Neural cell (in vitro differentiated cells): ENCODE measurements at regions not wholly inside any gene's neighbourhood (a gene's known extent, or its start where the extent isn't known, plus 50 kb on each side); places are given as distances from the start of the nearest gene placed in this dataset.

ENCODE experiments used
- EZH2 ChIP-seq: fragments of 200-600, 300-800 bp; shearing (Covaris generic), sonication (generic); IDR thresholded peaks from 2 replicates; pipeline ENCODE4 v1.6.1; 2014; ENCODE audit warnings: antibody characterized with exemption, low read length, borderline replicate concordance, mild to moderate bottlenecking; ENCODE audit not compliant: insufficient read depth, poor library complexity, severe bottlenecking
- POLR2AphosphoS5 ChIP-seq: IDR thresholded peaks from 2 replicates; pipeline ENCODE4 v1.6.1; 2012
- TF ChIP-seq, protein P1 (sequence below): fragments of 450-650 bp; IDR thresholded peaks from 2 replicates; pipeline ENCODE4 v1.5.1; 2014; ENCODE audit warnings: antibody characterized with exemption, mild to moderate bottlenecking, moderate library complexity; ENCODE audit not compliant: poor library complexity, severe bottlenecking

DNA sequence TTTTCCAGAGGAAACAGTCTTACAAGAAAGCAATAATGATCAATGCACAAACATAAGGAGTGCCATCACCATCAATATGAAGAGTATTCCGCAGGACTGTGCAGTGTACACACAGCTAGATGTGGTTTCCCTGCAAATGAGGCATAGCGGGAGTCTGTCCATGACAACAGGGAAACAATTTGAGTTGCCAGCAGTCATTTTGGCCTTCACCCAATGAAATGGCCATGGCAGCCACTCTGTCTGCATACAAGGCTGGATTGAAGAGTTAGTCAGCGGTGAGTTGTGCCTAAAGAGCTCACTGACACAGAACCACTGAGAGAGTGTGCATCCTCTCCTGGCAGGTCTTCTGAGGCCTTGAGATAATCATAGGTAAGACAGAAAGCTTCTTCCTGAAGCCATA is 303.3 kb downstream of the IPMK start:
- TF ChIP-seq, protein P1, sequence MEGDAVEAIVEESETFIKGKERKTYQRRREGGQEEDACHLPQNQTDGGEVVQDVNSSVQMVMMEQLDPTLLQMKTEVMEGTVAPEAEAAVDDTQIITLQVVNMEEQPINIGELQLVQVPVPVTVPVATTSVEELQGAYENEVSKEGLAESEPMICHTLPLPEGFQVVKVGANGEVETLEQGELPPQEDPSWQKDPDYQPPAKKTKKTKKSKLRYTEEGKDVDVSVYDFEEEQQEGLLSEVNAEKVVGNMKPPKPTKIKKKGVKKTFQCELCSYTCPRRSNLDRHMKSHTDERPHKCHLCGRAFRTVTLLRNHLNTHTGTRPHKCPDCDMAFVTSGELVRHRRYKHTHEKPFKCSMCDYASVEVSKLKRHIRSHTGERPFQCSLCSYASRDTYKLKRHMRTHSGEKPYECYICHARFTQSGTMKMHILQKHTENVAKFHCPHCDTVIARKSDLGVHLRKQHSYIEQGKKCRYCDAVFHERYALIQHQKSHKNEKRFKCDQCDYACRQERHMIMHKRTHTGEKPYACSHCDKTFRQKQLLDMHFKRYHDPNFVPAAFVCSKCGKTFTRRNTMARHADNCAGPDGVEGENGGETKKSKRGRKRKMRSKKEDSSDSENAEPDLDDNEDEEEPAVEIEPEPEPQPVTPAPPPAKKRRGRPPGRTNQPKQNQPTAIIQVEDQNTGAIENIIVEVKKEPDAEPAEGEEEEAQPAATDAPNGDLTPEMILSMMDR: no peak
- TF ChIP-seq POLR2AphosphoS5 (no peak), EZH2 (no peak)
